ENCODE measurements at regions not wholly inside any gene's neighbourhood (a gene's known extent, or its start where the extent isn't known, plus 50 kb on each side); places are given as distances from the start of the nearest gene placed in this dataset.

- Histone ChIP-seq H3K36me3 (ENCODE audit: control insufficient read depth, insufficient read depth, low read length) (no peaks in the 10 kb centered on the region), H3K4me3 (ENCODE audit: insufficient read depth, low read depth, low read length) (no peak overlapping the region), H3K9me3 (ENCODE audit: control insufficient read depth, insufficient read depth, low read length) (peaks cover 9% of the 10 kb centered on the region; the same call in 1 of the 2 replicates), H2BK120ac (ENCODE audit: low read depth, low read length) (no peak overlapping the region), H3K9ac (ENCODE audit: low read depth, low read length) (no peak overlapping the region), H3K18ac (ENCODE audit: low read depth, low read length) (no peak overlapping the region), H4K91ac (ENCODE audit: insufficient read depth, low read depth, low read length) (no peak overlapping the region), H2BK15ac (ENCODE audit: low read depth, low read length) (no peak overlapping the region), H3K56ac (ENCODE audit: extremely low read depth, insufficient read depth, low read length) (no peak overlapping the region), H2BK20ac (ENCODE audit: low read depth, low read length) (no peak overlapping the region), H2BK5ac (ENCODE audit: low read depth, low read length, poor library complexity, severe bottlenecking) (no peak overlapping the region), H2AK9ac (replicated peaks; ENCODE audit: low read depth, low read length, poor library complexity) (no peak overlapping the region), H2AK5ac (ENCODE audit: low read depth, low read length) (no peak overlapping the region), H4K8ac (ENCODE audit: low read depth in 2 of 2, low read length in 2 of 2) (no peak overlapping the region), H3K4me2 (ENCODE audit: low read depth, low read length) (no peak overlapping the region), H4K5ac (ENCODE audit: low read depth, low read length) (no peak overlapping the region), H3K4ac (ENCODE audit: low read depth, low read length) (no peak overlapping the region), H3K27me3 (ENCODE audit: control insufficient read depth, insufficient read depth, low read length) (no peaks in the 10 kb centered on the region), H3K23ac (ENCODE audit: low read depth, low read length) (no peak overlapping the region), H3K79me1 (ENCODE audit: low read depth in 1 of 2, low read length in 2 of 2) (no peaks in the 10 kb centered on the region), H4K20me1 (ENCODE audit: insufficient read depth, low read length) (no peaks in the 10 kb centered on the region), H3K9me1 (ENCODE audit: insufficient read depth, low read length) (no peaks in the 10 kb centered on the region), H3K27ac (ENCODE audit: insufficient read depth, low read length) (no peak overlapping the region), H3K14ac (replicated peaks; ENCODE audit: low read depth, low read length) (no peak overlapping the region), H3K4me1 (ENCODE audit: control insufficient read depth, insufficient read depth, low read length) (no peaks in the 10 kb centered on the region), H2AFZ (replicated peaks; ENCODE audit: low read length, poor library complexity) (no peak overlapping the region)
- ChIA-PET CTCF (no interaction called here), POLR2A (ENCODE audit: unreplicated experiment) (no interaction called here)
- no peak for TF ChIP-seq MXI1 (IDR thresholded peaks at IDR 0.05; ENCODE audit: borderline replicate concordance, low read depth, low read length)
- TF ChIP-seq SMC3 (IDR thresholded peaks at IDR 0.05; ENCODE audit: low read depth, low read length) = no peak
- TF ChIP-seq MAFK (IDR thresholded peaks at IDR 0.05; ENCODE audit: low read depth, low read length) = no peak
- TF ChIP-seq, protein P1, sequence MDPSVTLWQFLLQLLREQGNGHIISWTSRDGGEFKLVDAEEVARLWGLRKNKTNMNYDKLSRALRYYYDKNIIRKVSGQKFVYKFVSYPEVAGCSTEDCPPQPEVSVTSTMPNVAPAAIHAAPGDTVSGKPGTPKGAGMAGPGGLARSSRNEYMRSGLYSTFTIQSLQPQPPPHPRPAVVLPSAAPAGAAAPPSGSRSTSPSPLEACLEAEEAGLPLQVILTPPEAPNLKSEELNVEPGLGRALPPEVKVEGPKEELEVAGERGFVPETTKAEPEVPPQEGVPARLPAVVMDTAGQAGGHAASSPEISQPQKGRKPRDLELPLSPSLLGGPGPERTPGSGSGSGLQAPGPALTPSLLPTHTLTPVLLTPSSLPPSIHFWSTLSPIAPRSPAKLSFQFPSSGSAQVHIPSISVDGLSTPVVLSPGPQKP (IDR thresholded peaks at IDR 0.05; ENCODE audit: borderline replicate concordance, low read depth, low read length) = no peak
- no peak for TF ChIP-seq MAZ (IDR thresholded peaks at IDR 0.05; ENCODE audit: borderline replicate concordance, low read depth, low read length)
- no peak for TF ChIP-seq CEBPB (IDR thresholded peaks at IDR 0.05; ENCODE audit: low read depth, low read length)
- TF ChIP-seq RAD21 (IDR thresholded peaks at IDR 0.05; ENCODE audit: low read length) = no peak
- TF ChIP-seq, protein P2, sequence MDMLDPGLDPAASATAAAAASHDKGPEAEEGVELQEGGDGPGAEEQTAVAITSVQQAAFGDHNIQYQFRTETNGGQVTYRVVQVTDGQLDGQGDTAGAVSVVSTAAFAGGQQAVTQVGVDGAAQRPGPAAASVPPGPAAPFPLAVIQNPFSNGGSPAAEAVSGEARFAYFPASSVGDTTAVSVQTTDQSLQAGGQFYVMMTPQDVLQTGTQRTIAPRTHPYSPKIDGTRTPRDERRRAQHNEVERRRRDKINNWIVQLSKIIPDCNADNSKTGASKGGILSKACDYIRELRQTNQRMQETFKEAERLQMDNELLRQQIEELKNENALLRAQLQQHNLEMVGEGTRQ (IDR thresholded peaks at IDR 0.05; ENCODE audit: low read depth, low read length) = no peak
- TF ChIP-seq, protein P3, sequence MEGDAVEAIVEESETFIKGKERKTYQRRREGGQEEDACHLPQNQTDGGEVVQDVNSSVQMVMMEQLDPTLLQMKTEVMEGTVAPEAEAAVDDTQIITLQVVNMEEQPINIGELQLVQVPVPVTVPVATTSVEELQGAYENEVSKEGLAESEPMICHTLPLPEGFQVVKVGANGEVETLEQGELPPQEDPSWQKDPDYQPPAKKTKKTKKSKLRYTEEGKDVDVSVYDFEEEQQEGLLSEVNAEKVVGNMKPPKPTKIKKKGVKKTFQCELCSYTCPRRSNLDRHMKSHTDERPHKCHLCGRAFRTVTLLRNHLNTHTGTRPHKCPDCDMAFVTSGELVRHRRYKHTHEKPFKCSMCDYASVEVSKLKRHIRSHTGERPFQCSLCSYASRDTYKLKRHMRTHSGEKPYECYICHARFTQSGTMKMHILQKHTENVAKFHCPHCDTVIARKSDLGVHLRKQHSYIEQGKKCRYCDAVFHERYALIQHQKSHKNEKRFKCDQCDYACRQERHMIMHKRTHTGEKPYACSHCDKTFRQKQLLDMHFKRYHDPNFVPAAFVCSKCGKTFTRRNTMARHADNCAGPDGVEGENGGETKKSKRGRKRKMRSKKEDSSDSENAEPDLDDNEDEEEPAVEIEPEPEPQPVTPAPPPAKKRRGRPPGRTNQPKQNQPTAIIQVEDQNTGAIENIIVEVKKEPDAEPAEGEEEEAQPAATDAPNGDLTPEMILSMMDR (conservative IDR thresholded peaks at IDR 0.05; ENCODE audit: low read depth, low read length) = no peak
- TF ChIP-seq RCOR1 (IDR thresholded peaks at IDR 0.05; ENCODE audit: insufficient replicate concordance, low read length) = no peak
- no peak for TF ChIP-seq POLR2A (IDR thresholded peaks at IDR 0.05; ENCODE audit: low read depth, low read length)
- TF ChIP-seq CHD1 (IDR thresholded peaks at IDR 0.05; ENCODE audit: low read depth, low read length) = no peak
- TF ChIP-seq BHLHE40 (IDR thresholded peaks at IDR 0.05; ENCODE audit: low read depth, low read length) = no peak
- TF ChIP-seq NFE2L2 (IDR thresholded peaks at IDR 0.05; ENCODE audit: low read depth, low read length) = no peak
- no peak for TF ChIP-seq RFX5 (IDR thresholded peaks at IDR 0.05; ENCODE audit: low read depth, low read length)
- TF ChIP-seq FOS (IDR thresholded peaks at IDR 0.05; ENCODE audit: low read depth, low read length) = no peak
- ATAC-seq (ENCODE audit: low read depth) (no peak), DNase-seq (no peak)
- dilution Hi-C loops (cut with HindIII; ENCODE audit: low sequenced_read_pairs, unreplicated experiment) (no loop called here), in situ Hi-C loops (cut with MboI; ENCODE audit: low sequenced_read_pairs) (no loop called here), intact Hi-C loops (cut with micrococcal nuclease) (no loop called here)
- BruUV-seq (replicated peaks) = no TSS peak
- no CpG with 5 or more reads among the region's 3 CpGs for WGBS, 2 experiments (ENCODE audit: extremely low coverage in 2 of 2, insufficient read length in 1 of 2)
These were observed 290.1 kb downstream of the AGTPBP1 start for GRCh38 chr9:85451680-85452079.
